DOHH2 (cell line): ENCODE measurements at regions not wholly inside any gene's neighbourhood (a gene's known extent, or its start where the extent isn't known, plus 50 kb on each side); places are given as distances from the start of the nearest gene placed in this dataset.

Experiments used
- CTCF ChIP-seq: fragments of 200-600 bp; sonication (generic); IDR thresholded peaks from one replicate; pipeline ENCODE4 v1.5.1; 2014; ENCODE audit warnings: antibody characterized with exemption, mild to moderate bottlenecking, low read depth, low read length; ENCODE audit not compliant: poor library complexity, severe bottlenecking
- EZH2phosphoT487 ChIP-seq: fragments of 200-600 bp; sonication (generic); IDR thresholded peaks from 2 replicates; pipeline ENCODE4 v1.6.1; 2017; ENCODE audit warnings: borderline replicate concordance, mild to moderate bottlenecking, antibody characterized with exemption, low read length, moderate library complexity, mixed read lengths

- no peak for TF ChIP-seq CTCF
- TF ChIP-seq EZH2phosphoT487: no peak
Measured at GRCh38 chr9:109923471-109923760, 143.4 kb downstream of the PALM2AKAP2 start.
